ENCODE measurements at regions not wholly inside any gene's neighbourhood (a gene's known extent, or its start where the extent isn't known, plus 50 kb on each side); places are given as distances from the start of the nearest gene placed in this dataset.

DNA sequence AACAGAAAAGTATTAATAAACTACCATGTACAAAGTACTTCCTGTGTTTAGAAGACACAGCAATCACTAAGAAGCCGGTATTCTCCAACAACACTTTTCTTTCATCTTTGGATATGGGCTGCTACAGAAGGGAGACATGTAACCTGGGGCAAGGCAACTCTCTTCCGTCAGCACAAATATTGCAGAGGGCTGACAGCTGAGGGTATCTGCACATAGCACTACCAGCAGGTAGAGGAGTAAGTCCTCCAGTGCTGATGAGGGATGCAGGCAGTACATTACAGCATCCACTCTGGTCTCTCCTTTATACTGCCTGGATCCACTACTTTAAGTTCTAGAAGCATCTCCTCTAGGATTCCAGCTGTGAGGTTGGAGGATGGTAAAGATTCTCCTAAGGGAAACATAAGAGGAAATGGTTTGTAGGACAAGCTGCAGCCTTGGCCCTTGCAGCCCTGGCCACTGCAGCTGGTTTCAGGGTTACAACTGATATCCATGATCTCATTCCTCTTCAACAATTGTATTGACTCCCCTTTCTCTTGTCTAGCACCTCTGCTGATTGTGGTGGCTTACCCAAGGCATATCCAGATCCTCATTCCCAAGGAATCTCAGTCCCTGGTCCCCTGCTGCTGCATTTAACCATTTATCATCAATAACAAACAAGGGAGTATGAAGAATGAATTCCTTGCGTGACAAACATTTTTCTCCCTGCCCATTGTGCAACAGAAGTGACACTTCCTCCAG, 110.7 kb upstream of the ADGRF1 start:
- DNase-seq (ENCODE audit: low read depth in 2 of 3, low spot score in 2 of 3) = no peak

DNA sequence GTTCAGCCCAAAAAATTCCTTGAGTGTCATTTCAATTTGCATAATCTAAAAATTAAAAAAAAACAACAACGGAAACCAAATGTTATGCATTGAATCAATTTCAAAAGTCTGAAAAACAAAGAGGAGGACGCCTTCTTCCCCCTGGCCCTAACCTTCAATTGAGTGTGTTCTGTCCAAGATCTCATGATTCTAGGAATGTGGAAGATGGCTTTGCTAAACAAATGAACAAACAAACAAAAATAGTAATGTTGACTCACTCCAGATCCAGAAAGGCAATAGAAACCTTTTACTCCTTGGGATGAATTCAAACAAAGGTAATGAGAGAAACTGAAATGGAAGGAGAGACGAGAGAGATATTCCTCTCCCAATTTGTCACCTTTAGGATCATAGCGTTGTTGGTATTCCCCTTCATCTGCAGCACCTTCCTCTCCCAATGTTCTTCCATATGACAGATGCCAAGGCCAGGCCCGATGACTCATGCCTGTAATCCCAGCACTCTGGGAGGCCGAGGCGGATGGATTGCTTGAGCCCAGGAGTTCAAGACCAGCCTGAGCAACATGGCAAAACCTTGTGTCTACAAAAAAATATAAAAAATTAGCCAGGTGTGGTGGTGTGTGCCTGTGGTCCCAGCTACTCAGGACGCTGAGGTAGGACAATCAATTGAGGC, 109.2 kb upstream of the ADGRF1 start:
- no peak for DNase-seq (ENCODE audit: low read depth in 2 of 3, low spot score in 2 of 3)

DNA sequence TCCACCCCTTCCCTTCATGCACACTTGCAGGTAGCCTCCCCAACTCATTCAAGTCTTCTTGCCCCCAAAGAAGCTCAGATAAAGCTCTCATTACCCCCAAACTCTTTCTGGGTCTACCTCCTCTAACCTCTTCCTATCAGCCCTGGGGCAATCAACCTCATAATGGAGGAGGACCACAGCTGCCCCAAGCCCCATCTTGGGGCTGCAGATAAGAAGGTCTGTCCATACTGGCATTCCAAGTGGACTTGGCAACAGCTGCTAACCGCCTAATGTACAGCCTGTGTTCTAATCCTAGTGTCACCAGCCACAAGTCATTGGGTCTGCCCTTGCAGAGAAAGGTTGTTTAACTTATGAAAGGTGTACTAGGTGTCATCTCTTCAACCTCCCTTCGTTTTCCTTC, 107.4 kb upstream of the ADGRF1 start:
- no peak for DNase-seq (ENCODE audit: low read depth in 2 of 3, low spot score in 2 of 3)

DNA sequence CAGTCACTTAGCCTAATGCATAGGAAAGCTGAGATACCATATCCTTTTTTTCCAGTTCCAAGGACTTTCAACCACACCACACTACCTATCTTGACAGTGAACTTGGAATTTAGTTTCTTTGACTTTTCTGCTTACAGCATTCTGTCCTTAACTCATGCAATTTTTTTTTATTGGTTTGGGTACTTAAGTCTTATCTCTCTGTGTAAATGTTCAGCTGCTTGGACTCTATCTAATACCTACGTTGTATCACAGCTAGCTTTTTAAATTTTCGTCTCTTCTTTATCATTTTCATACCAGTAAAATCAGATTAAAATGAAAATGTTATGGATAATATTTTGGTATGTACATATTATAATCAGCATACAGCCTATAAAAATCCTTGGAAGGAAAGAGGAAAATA, 106.9 kb upstream of the ADGRF1 start:
- no peak for DNase-seq (ENCODE audit: low read depth in 2 of 3, low spot score in 2 of 3)

DNA sequence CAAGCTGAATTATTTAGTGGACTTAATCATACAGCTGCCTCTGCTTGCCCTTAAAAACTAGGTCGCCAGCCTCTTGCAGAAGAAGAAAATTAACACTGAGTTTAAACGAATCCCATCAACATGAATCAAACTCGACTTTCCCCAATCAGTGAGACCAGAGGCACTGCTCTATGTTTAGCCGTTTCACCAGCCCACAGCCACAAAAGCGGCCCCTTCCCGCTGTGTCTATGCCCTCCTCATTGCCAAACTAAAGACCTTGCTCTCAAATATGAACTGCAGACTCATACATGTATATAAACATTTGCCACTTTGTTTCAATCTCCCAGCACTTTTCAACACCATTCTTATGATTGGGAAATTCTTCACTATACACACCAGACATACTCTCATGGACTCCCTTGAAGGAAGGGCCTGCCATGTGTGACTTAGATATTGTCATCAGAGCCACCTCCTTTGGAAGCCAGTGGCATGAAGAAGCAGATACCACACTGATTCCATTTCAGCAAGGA, 105.8 kb upstream of the ADGRF1 start:
- no peak for DNase-seq (ENCODE audit: low read depth in 2 of 3, low spot score in 2 of 3)

DNA sequence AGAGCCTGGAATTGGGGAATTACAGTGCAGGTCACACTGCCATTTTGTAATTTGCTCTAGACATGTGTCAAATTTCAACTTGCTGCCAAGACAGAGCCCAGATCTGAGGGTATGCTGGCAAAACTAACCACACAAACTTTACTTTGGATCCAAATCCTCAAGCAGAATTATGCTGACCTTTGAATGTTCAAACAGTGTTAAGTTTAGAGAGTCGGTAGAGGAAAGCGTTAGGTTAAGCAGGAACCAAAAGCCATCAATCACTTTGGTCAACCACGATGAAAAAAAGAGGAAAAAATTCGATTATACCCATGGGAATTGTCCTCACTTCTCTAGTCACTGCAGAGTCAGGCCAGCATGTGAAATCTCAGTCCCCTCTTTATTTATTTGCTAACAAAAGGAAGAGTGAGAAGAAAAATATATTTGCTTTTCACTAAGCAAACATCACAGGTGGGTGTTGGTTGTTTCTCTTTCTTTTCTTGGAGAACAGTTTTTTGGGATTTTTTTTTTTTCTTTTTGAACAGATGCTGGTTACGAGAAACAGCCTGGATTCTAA, 105.1 kb upstream of the ADGRF1 start:
- no peak for DNase-seq (ENCODE audit: low read depth in 2 of 3, low spot score in 2 of 3)

DNA sequence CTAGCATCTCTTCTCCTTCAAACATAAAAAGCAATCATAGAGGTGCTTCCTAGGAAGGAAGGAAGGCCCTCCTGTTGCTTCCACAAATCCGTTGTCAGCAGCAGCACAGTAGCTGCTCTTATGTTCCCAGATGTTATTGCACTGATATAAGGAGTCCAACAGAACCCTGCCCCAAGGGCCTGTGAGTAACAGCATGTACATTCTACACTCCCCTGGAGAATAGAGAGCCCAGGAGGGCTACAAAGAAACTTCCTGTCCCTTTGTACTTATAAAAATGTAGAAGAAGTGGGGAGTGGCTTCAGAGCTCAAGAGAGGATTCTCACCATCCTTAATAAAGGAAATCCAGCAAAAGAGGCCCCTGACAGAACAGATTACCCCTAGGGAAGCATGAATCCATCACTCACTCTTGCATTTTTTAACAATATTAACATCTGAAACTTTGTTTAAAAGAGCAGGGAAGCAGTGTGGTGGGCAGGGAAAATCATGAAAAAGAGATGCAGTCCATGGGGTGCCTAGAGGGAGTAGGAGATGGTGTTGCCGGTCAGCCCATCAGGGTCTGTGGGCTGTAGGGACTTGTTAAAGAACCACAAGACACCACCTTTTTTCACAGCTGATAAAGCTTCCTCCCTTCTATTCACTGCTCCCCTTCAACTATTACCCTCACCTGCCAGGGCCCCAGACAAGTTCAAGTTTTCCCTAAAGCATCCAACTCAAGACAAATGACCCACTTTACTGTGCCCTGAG, 104.5 kb upstream of the ADGRF1 start:
- no peak for DNase-seq (ENCODE audit: low read depth in 2 of 3, low spot score in 2 of 3)

DNA sequence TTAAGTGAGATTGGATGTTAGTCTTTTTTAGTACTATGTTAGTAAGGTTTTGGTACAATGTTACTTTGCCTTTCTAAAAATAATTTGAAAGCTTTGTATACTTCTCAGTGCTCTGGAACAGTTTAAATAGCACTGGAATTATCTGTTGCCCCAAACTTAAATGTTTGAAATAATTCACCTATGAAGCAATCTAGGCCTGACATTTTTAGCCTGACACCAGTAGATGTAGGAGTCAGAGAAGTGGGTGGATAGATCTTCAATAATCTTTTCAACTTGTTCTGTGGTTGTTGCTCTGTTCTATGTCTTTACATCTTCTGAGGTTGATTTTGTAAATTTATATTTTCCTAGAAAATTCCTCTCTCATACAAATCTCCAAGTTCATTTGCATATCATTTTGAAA, 103.1 kb upstream of the ADGRF1 start:
- no peak for DNase-seq (ENCODE audit: low read depth in 2 of 3, low spot score in 2 of 3)

DNA sequence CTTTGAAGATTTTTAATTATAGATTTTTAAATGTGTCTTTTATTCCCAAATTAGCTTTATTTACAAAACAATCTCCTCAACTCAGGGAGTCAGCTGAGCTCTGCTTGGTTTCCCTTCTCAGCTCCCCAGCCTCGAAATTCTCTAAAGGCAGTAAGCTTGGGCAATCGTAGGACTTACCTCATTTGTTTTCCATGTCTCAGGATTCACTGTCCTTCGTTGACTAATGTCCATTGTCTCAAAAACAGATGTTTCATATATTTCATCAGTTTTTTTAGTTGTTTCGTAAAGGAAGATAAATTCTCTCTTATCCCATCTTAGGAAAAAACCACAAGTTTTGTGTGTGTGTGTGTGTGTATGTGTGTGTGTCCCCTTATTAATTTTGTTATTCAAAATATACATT, 102.2 kb upstream of the ADGRF1 start:
- DNase-seq (ENCODE audit: low read depth in 2 of 3, low spot score in 2 of 3) = no peak

DNA sequence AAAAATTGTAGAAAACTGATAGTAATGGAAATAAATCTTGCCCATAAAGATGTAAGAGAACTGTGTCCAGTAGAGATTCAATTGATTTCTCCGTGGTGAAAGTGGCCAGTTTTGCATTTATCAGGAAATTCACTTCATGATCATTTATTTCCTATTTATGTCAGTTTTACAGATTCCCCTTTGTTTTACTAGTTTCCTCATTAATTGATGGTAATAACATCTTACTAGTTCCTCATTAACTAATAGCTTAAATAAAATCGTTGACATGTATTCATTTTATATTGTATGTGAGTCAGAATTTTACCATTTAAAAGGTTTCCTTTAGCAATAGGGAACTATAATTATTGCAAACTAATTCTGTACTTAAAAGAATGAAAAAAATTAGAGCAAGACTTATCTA, 99.8 kb upstream of the ADGRF1 start:
- no peak for DNase-seq (ENCODE audit: low read depth in 2 of 3, low spot score in 2 of 3)

DNA sequence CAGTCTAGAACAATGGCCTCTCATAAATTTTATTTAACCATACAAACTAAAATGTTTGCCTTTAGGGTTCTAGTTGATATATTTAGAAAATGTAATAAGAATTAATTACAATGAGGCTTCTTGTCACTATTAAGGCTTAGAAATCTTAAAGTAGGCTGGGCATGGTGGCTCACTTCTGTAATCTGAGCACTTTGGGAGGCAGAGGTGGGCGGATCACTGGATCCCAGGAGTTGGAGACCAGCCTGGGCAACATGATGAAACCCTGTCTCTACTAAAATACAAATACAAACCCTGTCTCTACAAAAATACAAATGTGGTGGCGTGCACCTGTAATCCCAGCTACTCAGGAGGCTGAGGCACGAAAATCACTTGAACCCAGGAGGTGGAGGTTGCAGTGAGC, 99.0 kb upstream of the ADGRF1 start:
- DNase-seq (ENCODE audit: low read depth in 2 of 3, low spot score in 2 of 3) = no peak

DNA sequence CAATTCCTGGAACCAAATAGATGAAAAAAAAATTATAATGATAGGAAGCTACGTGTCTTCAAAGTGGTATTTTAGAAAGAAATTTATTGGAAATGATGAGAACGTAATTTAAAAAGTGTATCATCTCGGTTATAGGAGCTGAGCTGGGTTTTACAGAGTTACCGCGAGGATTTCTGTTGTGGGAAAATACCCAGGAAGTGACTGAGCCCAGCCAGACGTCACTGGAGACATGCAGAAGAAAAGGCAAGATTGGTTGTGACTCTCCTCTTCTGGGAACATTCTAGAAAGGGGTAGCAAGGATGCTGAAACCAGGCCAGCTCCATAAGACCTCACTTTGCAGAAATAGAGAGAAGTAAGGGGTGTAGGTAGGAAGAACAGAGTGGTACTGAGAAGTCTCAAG, 95.9 kb upstream of the ADGRF1 start:
- DNase-seq (ENCODE audit: low read depth in 2 of 3, low spot score in 2 of 3) = no peak

DNA sequence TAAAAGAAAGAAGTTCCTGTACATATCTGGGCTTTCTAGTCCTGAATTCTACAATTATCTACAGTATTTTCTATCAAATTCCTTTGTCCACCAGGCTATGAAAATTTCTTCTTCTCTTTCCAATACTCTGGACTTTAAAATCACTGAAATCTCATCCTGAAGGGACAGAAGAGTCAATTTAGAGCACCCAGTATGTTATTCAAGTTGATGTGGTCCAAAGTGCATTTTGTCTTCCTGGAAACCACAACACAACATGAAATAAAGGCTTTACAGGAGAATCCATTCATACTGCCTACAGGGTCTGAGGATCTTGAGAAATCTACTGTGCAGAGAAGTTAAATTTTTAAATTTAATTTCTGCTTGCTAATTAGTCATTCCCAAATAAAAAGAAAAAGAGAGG, 94.9 kb upstream of the ADGRF1 start:
- DNase-seq (ENCODE audit: low read depth in 2 of 3, low spot score in 2 of 3) = no peak

DNA sequence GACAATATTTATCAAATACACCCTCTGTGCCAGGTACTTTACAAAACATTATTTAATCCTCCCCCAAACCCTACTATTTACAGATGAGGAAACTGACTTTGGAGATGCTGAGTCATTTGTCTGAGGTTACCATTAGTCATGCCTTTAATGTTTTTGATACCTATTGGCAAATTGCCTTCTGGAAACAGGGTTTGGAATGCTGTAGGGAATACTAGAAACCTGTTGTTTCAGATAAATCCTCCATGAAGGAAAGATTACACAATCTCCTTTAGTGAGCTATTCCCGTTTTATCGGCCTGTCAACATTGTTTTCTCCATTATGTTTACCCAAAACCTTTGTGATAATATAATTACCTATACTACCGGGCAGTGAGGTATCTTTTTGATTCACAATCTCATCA, 93.6 kb upstream of the ADGRF1 start:
- DNase-seq (ENCODE audit: low read depth in 2 of 3, low spot score in 2 of 3) = peak in 1 of 3 donors; percentile 17

DNA sequence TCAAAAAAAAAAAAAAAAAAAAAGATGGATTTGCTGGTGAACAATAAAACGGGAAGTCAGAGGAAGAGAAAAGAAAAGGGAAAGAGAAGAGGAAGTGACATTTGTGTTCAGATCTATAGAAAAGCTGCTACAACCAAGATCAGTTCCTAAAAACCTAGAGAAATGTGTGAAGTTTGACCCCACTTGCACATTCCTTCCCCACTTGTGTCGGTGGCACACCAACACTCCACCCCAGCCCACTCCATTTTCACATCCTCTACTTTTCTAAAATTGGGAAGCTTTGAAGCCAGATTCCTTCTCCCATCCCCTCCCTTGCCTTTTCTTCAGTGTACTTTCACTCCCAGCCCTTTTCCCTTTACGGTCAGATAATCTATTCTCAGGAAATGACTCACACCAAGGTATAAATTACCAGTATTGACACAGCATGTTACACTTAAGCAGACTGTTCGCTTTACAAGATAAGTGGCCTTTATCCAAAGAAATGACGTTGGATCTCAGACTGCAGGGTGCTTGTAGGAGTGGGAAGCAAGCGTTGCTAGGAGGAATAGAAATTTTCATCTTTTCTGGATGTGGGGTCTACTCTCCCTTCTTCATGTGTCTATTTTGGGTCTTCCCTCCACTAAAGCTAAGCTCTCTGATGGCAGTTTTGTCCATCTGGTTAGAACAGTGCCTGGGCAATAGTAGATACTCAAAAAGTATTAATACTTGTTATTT, 92.5 kb upstream of the ADGRF1 start:
- peak in 1 of 3 donors; percentile 11 for DNase-seq (ENCODE audit: low read depth in 2 of 3, low spot score in 2 of 3)

DNA sequence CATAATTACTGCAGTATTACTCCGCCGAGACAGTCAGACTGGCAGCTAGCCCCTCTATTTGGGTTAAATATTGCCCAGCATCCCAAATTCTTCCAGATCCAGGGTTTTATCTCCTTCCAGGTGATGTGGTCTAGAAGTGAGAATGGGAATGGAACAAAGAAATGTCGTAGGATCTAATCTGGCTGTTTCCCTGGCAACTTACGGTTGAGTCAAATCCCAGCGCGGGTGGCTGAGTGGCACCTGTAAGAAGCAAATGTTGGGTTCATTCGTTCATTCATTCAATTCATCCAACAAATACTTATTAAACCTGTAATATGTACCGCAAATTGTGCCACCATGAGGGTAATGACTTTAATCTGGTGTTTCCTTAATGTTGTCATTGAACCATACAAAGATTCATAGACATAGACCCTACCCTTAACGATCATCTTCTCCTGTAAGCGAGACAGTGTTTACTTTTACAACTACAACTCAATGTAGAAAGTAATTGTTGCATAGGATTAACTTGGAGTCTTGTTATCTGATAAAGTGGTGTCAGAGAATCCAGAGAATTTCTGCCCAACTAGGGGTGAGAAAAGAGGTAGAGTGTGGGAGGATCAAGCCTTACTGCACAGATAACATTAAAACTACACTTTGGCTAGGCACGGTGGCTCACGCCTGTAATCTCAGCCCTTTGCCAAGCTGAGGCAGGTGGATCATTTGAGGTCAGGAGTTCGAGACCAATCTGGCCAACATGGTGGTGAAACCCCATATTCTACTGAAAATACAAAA, 91.3 kb upstream of the ADGRF1 start:
- DNase-seq (ENCODE audit: low read depth in 2 of 3, low spot score in 2 of 3) = no peak

DNA sequence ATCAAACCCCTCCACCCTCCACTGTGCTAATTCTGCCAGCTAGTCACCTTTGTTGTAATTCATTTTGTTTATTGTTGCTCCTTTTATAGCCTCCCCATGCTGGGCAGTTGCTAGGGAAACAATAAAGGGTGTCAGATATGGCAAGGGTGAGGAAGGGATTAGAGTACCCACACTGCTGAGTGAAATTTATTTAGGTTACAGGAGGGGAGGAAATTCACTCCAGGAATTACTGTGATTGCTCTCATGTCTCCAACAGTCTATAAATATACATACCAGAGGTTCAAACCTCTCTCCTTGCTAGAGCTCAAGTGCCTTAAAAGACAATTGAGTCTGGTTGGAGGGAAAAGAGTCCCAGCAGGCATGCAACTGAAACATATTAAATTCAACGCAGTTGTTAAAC, 90.6 kb upstream of the ADGRF1 start:
- no peak for DNase-seq (ENCODE audit: low read depth in 2 of 3, low spot score in 2 of 3)

DNA sequence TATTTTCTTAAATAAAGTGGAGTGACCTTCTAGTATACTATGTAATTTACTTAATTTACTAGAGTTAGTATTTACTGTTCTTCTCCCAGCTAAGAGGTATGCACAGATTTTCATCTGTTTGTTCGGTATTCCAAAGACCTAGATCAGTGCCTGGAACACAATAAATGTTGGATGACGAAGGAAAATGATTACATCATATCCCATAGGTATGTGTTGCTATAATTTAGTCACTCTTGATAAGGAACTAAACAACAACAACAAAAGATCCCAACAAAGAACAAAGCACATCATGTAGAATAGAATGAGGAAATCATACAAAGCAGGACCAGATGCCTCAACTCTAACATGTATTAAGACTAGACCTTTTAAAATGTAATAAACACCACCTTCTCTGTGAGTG, 89.6 kb upstream of the ADGRF1 start:
- DNase-seq (ENCODE audit: low read depth in 2 of 3, low spot score in 2 of 3) = no peak

DNA sequence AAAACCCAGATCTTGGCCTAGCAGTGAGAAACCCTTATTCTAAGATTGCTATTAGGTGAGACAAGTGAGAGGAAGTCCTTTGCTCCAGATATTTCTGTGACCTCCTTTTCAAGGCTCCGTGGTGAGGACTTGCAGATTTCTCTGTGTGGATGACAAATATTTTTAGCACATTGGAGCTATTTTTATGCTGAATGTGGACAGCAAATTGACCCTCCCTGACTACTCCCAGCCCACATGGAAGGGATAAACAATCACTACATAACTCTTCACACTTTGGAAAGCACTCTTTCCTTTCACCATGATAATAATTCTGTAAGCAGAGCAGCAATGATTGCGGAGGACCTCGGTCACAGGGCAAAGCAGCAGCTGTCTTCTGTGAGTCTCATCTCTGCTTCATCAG, 88.0 kb upstream of the ADGRF1 start:
- DNase-seq (ENCODE audit: low read depth in 2 of 3, low spot score in 2 of 3) = no peak

DNA sequence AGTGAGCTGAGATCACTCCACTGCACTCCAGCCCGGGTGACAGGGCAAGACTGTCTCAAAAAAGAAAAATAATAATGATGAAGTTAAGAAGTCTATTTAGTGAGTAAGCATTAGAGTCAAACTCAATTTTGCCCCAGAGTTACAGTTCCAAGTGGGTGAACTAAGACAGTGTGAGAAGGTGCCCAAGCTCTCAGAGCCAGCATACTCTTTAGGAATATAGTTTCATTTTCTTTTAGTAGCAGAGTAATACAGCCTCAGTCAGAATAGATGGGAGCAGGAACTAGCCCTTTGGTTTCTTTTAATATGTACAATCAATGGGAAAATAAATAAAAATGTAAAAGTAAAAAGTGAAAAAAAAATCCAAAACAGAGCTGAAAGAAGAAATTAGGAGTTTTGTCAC, 87.0 kb upstream of the ADGRF1 start:
- DNase-seq (ENCODE audit: low read depth in 2 of 3, low spot score in 2 of 3) = no peak
